Lower leg skin (tissue), 3 donors: ENCODE measurements at regions not wholly inside any gene's neighbourhood (a gene's known extent, or its start where the extent isn't known, plus 50 kb on each side); places are given as distances from the start of the nearest gene placed in this dataset.

Experiments used
- CTCF ChIP-seq, 3 donors: fragments of 450-650 bp; IDR thresholded peaks; one replicate each; pipeline ENCODE4 v1.5.1; 2016; ENCODE audit warnings: antibody characterized with exemption in 3 of 3, mild to moderate bottlenecking in 3 of 3, moderate library complexity in 2 of 3
- POLR2A ChIP-seq, 2 donors: fragments of 450-650 bp; IDR thresholded peaks; one replicate each; pipeline ENCODE4 v1.6.1; 2016 to 2017; ENCODE audit warnings: antibody characterized with exemption in 2 of 2, mild to moderate bottlenecking in 1 of 2, moderate library complexity in 1 of 2

- no peak for TF ChIP-seq CTCF (IDR thresholded peaks at IDR 0.05)
- no peak for TF ChIP-seq POLR2A (IDR thresholded peaks at IDR 0.05)
Observed at GRCh38 chr1:191912517-191912916, 245.7 kb upstream of the RGS18 start.
